ENCODE measurements at regions not wholly inside any gene's neighbourhood (a gene's known extent, or its start where the extent isn't known, plus 50 kb on each side); places are given as distances from the start of the nearest gene placed in this dataset.

- TF ChIP-seq ZNF615 (CRISPR knock-in tag; IDR thresholded peaks at IDR 0.05; ENCODE audit: borderline replicate concordance) (no peak), ZNF414 (CRISPR knock-in tag; IDR thresholded peaks at IDR 0.05) (no peak), ZBTB2 (CRISPR knock-in tag; IDR thresholded peaks at IDR 0.05; ENCODE audit: low read depth) (0 out of 2 replicates have a peak, but pooled peaks have one; percentile 35), SOX6 (IDR thresholded peaks at IDR 0.05) (no peak), SOX6 (CRISPR knock-in tag; IDR thresholded peaks at IDR 0.05) (peak; percentile 82), REPIN1 (CRISPR knock-in tag; IDR thresholded peaks at IDR 0.05; ENCODE audit: borderline replicate concordance, low read depth) (peak; percentile 41; the same call in 1 of the 2 replicates), CAMTA2 (CRISPR knock-in tag; IDR thresholded peaks at IDR 0.05; ENCODE audit: borderline replicate concordance) (no peak), NFE2 (CRISPR knock-in tag; IDR thresholded peaks at IDR 0.05) (no peak), NFRKB (IDR thresholded peaks at IDR 0.05) (no peak), ARID5B (CRISPR knock-in tag; IDR thresholded peaks at IDR 0.05) (peak; percentile 53), FOXA1 (IDR thresholded peaks at IDR 0.05) (no peak), FOXA1 (CRISPR knock-in tag; IDR thresholded peaks at IDR 0.05) (no peak), ZNF619 (CRISPR knock-in tag; IDR thresholded peaks at IDR 0.05) (peak; percentile 86; the same call in 1 of the 2 replicates), LBX2 (CRISPR knock-in tag; IDR thresholded peaks at IDR 0.05; ENCODE audit: borderline replicate concordance) (no peak), MYPOP (CRISPR knock-in tag; IDR thresholded peaks at IDR 0.05) (peak; percentile 54; the same call in 1 of the 2 replicates), TFE3 (CRISPR knock-in tag; IDR thresholded peaks at IDR 0.05) (no peak), ZNF883 (CRISPR knock-in tag; IDR thresholded peaks at IDR 0.05; ENCODE audit: not compliant biosample characterization) (peak; percentile 83), POLR2AphosphoS2 (IDR thresholded peaks at IDR 0.05; ENCODE audit: low read depth, low read length) (no peak)
These were observed 114.2 kb upstream of the SERTAD2 start (continued) for GRCh38 chr2:64767670-64768468.

Measured in HepG2 (cell line).